Testis (tissue), 2 donors: ENCODE measurements at regions not wholly inside any gene's neighbourhood (a gene's known extent, or its start where the extent isn't known, plus 50 kb on each side); places are given as distances from the start of the nearest gene placed in this dataset.

ENCODE experiments used
- CTCF ChIP-seq, 3 experiments: fragments of 450-650 bp in 2 of 3; fragments of 200-600 bp in 1 of 3; sonication (generic) in 1 of 3; IDR thresholded peaks; one replicate each; pipeline ENCODE4 v1.5.1; 2016 to 2019; ENCODE audit warnings: antibody characterized with exemption in 3 of 3, mild to moderate bottlenecking in 2 of 3, moderate library complexity in 1 of 3
- POLR2A ChIP-seq: fragments of 450-650 bp; IDR thresholded peaks from one replicate; pipeline ENCODE4 v1.6.1; 2017; ENCODE audit warnings: antibody characterized with exemption, mild to moderate bottlenecking, moderate library complexity

GRCh38 chr2:608711-609110 lies 68.5 kb downstream of the TMEM18 start:
- TF ChIP-seq CTCF (IDR thresholded peaks at IDR 0.05) (no peak), POLR2A (no peak)
